22Rv1 (cell line): ENCODE measurements at regions not wholly inside any gene's neighbourhood (a gene's known extent, or its start where the extent isn't known, plus 50 kb on each side); places are given as distances from the start of the nearest gene placed in this dataset.
"Not testable (repeated sequence)": the region's sequence is repeated elsewhere in the genome, so short reads cannot be mapped to it uniquely, and the experiment has no call there.

Source experiments
- CTCF ChIP-seq: fragments of 450-650 bp; IDR thresholded peaks from 2 replicates; pipeline ENCODE4 v1.5.1; 2017; ENCODE audit warnings: mild to moderate bottlenecking
- ZFX ChIP-seq: fragments of 450-650 bp; IDR thresholded peaks from 2 replicates; pipeline ENCODE4 v1.6.1; 2017; ENCODE audit warnings: antibody characterized with exemption, borderline replicate concordance

DNA sequence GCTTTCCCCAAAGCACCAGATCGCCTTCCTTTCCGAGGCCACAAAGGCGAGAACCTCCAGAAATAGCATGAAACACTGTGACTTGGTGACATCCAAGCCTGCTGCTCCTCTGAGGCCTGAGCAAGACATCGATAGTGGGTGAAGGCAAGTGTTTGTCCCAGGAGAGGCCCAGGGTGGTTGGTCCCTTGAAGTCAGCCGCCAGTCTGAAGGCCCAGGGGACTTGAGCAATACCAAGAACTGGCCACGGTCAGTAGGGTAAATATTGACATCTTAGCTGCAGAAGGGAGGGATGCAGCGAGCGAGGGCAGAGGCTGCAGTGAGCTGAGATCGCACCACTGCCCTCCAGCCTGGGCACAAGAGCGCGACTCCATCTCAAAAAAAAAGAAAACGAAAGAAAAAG lies 1533.5 kb downstream of the REEP3 start:
- TF ChIP-seq CTCF, ZFX: not testable (repeated sequence)
